ENCODE measurements at regions not wholly inside any gene's neighbourhood (a gene's known extent, or its start where the extent isn't known, plus 50 kb on each side); places are given as distances from the start of the nearest gene placed in this dataset.

DNA sequence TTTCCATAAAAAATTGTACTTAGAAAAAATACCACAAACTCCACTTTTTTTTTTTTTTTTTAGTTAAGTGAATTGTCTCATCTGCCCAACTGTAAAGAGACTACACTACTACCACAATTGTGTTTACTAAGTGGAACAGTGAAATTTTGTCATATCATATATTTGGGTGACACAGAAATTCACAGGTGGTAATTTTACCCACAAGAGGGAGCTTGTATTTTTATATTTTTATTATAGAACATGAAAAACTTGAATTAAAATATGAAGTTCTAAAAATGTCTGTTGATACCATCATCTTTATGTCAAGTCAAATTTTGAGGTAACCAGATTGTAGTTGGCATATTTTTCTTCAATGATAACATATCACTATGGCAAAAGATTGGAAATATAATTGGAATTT is 329.4 kb upstream of the SOX5 start:
- DNase-seq (ENCODE audit: low spot score): no peak

- DNase-seq (ENCODE audit: low spot score): no peak
Observed at GRCh38 chr12:24270965-24271364, 321.5 kb upstream of the SOX5 start.

DNA sequence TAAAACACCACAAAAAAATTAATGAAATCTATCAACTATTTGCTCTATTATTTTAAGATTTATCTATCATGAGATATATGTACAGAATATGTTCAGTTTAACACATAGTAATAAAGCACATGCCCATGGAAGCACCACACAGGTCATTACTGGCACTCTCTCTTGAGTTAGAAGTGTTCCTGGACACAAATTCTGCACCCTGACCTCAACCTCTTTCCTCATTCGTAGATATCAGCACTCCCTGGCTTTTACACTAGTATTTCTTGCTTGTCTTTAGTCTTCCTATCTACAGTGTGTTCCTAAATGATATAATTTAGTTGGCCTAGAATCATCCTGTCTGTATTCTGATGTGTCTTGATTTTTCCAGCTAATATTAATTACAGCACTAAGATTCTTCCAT is 321.0 kb upstream of the SOX5 start:
- no peak for DNase-seq (ENCODE audit: low spot score)

- no peak for DNase-seq (ENCODE audit: low spot score)
Observed at GRCh38 chr12:24268663-24269186, 319.3 kb upstream of the SOX5 start.

- no peak for DNase-seq (ENCODE audit: low spot score)
Observed at GRCh38 chr12:24266982-24267381, 317.5 kb upstream of the SOX5 start.

DNA sequence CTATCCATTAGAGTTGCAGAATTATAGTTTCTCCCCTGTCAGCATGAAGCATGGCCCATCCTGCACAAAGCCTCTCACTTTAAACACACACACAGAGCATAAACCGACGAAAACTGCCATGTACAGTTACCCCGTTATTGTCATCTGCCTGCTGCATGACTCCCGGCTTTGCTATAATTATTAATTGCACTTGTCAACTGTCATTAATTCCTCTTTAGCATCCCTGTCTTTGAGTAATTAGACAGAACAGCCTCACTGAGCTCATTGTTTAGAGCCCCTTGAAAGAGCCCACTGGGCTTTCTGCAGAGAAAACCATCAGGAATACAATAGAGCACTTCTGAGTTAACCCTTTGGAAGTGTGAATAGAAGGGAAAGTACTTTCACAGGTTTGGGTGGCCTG is 307.2 kb upstream of the SOX5 start:
- DNase-seq (ENCODE audit: low spot score): no peak

GRCh38 chr12:24255920-24256665 is 306.6 kb upstream of the SOX5 start:
- no peak for DNase-seq (ENCODE audit: low spot score)

GRCh38 chr12:24252602-24253001 is 303.1 kb upstream of the SOX5 start:
- DNase-seq (ENCODE audit: low spot score): no peak

DNA sequence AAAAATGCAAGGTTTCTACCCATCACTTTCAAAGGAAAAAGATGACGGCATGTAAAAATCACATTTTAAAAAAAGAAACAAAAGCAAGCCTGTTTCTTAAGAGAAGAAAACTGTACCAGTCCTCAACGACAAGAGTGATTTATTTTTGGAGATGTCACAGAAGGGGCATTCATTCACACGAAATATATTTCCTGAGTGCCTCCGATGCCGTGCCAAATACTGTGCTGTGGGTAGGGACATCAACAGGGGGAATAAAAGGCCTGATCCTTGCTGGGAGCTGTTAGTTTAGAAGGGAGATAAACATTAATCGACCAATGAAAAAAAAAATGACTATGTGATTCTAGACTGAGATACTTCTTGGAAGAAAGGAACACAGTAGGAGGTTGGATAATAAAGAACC is 297.5 kb upstream of the SOX5 start:
- no peak for DNase-seq (ENCODE audit: low spot score)

DNA sequence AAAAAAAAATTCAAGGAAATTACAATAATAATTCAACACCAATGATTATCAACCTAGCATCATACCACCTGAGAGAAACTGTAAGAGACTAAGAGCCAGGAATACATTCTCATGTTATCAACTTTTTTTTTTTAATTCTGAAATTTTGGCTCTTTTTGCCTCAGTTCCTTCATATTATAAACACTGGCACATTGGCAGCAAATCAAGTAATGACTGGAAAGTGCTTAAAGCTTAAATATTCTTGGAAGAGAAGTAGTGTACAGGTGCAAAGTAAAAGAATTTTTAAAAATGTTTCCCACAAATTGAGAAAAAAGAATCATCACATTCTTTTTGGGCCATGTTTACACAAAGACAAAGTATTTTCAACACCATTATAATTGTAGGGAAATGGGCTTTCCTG is 296.9 kb upstream of the SOX5 start:
- no peak for DNase-seq (ENCODE audit: low spot score)

- DNase-seq (ENCODE audit: low spot score): no peak
Observed at GRCh38 chr12:24244801-24245200, 295.3 kb upstream of the SOX5 start.

GRCh38 chr12:24244231-24244630 is 294.8 kb upstream of the SOX5 start:
- no peak for DNase-seq (ENCODE audit: low spot score)

DNA sequence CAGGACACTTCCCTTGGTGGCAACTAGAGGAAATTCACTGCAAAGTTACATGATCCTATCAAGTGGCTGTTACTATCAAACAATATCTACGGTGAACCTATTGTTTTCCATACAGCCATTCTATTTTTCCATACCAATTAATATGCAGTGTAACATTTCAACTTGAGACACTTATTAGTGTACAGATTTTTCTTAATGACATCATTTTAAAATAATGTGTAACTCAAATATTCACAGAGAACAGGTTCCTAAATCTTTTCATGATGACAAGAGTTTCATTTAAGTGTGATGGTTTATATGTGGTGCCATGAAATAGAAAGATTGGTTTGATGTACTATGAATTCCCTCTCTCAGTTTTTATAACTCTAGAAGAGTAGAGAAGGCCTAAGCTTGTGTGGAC is 291.2 kb upstream of the SOX5 start:
- no peak for DNase-seq (ENCODE audit: low spot score)

DNA sequence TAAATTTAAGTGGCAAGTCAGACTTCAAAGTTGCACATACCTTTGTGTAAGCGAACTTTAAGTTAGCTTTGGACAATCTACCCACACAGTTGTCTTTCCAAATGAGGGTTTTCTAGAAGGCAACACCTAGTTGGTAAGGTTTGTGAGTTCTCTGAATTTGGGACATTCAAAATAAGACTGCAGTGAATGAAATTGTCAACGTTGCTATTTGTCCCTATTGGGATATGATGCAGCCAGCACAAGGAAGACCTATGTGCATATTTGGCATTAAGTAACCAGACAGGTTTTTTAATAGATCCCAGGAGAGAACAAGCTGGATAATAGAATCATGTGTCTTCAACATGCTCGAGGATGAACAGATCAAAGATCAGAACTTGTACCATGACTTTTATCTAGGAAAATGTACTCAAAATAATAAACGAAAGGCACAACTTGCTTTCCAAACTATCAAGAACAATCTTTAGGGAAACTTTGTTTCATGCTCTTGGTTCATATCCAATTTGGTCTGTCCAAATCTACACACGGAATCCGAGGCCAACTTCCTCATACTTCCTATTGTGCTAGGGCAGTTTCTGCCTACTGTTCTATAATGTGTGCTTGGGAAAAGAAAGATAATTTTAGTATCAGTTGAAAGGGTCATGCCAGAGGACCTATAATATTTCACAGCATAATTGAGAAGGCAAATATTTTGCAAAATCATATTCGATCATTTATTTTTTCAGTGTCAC is 284.2 kb upstream of the SOX5 start:
- DNase-seq (ENCODE audit: low spot score): no peak

DNA sequence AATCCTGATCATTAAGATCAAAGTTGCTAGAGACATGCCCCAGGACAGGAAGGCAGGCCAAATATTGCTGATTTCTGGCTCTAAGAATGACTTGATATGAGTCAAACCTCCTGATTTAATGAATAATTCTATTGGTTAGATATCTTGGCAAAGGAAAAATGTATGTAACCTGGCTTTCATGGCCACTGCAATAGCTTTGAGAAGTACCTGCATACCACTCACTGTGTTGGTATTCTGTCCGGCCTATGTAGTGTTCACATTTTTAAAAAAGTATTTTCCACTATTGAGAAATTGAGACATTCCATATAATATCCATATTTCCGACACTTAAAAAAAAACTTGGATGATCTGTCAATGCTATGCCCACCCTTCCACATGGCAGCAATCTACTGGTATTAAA is 283.1 kb upstream of the SOX5 start:
- DNase-seq (ENCODE audit: low spot score): no peak

DNA sequence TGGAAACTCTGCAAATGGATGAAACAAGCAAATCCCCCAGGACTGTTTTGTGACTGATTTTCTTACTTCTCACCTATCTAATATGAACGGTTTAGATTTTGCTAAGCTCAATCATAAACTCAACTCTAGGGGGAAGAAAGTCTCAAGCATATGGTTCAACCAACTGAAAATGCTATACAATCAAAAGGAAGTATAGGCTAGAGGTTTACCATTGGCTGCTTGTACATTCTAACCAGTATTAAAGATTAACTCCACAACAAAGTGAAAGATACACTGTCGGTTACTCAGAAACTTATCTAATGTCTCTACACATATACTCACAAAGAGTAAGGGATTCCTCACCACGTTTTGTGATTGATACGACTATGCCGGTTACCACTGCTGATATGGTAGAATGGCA is 281.8 kb upstream of the SOX5 start:
- no peak for DNase-seq (ENCODE audit: low spot score)

DNA sequence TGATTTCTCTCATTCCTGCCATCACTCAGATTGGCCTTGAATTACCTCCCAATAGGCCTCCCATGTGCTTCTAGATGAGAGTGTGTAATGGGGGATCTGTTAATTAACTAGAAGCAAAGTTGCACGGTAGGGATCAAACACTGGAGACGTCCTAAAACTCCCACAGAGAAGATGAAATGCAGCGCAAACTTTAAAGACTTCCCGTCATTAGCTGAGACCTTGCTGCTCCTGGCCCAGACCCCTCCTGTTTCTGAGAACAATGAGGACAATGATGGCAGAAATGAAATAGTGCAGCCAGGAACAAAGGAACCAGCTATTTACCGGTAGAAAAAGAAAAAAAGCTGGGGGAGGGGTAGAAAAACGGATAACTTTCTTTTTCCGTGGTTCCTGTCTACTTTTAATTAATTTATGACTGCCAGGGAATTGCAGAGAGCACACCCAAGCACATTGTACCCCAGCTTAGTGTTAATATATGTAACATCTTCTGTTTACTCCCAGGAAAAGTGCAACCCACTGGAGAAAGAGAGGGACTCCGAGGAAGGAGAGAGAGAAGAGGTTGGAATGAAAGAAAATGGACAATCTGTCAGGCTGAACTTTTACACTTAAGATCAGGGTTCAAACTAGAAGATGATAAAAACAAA is 280.7 kb upstream of the SOX5 start:
- no peak for DNase-seq (ENCODE audit: low spot score)

- no peak for DNase-seq (ENCODE audit: low spot score)
Observed at GRCh38 chr12:24229031-24229700, 279.7 kb upstream of the SOX5 start.

DNA sequence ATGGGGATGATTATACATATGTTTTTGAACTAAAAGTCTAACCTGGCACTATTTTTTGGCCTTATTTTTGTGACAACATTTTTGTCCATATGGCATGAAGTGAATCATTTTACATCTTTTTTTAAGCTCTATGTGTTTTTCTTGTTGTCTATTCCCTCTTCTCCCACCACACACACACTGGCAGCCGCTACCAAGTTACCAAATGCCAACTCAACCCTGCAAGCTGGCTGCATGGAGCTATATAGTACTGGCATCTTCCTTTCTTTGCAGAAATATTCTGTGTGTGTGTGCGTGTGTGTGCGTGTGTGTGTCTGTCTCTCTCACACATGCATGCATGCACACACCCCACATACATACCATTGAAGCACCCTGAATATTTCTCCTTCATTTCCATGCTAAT is 278.9 kb upstream of the SOX5 start:
- no peak for DNase-seq (ENCODE audit: low spot score)

DNA sequence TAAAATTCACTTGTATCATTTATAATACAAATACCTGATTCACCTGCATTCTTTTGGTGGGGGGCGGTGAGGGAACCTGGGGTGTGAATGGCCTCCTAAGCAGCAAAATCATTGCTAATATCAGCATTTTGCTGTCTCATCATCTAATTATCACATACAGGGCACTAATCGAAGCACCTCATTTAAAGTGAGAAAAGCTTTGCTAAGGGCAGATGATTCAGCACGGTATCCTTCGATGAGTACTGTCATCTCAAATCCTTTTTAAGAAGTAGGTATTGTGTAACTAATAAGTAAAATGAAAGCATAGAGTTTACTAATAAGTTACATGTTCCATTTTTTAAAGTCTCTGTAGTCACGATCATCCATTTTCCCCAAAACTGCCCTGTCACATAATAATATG is 278.1 kb upstream of the SOX5 start:
- no peak for DNase-seq (ENCODE audit: low spot score)

GRCh38 chr12:24226745-24227350 is 277.4 kb upstream of the SOX5 start:
- DNase-seq (ENCODE audit: low spot score): no peak

GRCh38 chr12:24224401-24224800 is 274.9 kb upstream of the SOX5 start:
- no peak for DNase-seq (ENCODE audit: low spot score)

Measured in HuH-7.5 (cell line).